HepG2 (cell line): ENCODE measurements at regions not wholly inside any gene's neighbourhood (a gene's known extent, or its start where the extent isn't known, plus 50 kb on each side); places are given as distances from the start of the nearest gene placed in this dataset.

ENCODE experiments used
- ATAC-seq: fragments of 200-7000 bp; cut with Tn5 transposase; 3 replicates; pipeline ENCODE4 v1.9.1; 2020; ENCODE audit warnings: mild to moderate bottlenecking, moderate library complexity
- BruUV-seq: library from RNA; stranded (reverse); fragments of 400-500 nt; replicated peaks from 2 replicates; lab custom pipeline; 2021; lab: Mats Ljungman, UMichigan
- CTCF ChIA-PET: fragments of 300-600 bp; formaldehyde crosslinking; extraction: SDS; loops from one replicate; lab custom pipeline; 2021; ENCODE audit warnings: low total read pairs, inconsistent platforms, low intra/inter-chr PET ratio; lab: Yijun Ruan, JAX
- POLR2A ChIA-PET: fragments of 350-600 bp; sonication (Branson Sonifier 250); formaldehyde crosslinking; loops from one replicate; lab custom pipeline; 2020; ENCODE audit warnings: antibody characterized with exemption, inconsistent platforms; lab: Yijun Ruan, JAX
- DNase-seq: peaks from one replicate; pipeline ENCODE4 v3.0.0-alpha.2; 2015; ENCODE audit warnings: low spot score
- FAIRE-seq: peaks from 3 replicates; lab custom pipeline; 2011; peaks lifted over from hg19 to GRCh38; lab: Jason Lieb, UNC
- H2AFZ ChIP-seq: one replicate; pipeline ENCODE4 v1.6.1; 2011; ENCODE audit warnings: low read length, inconsistent platforms
- H3K27ac ChIP-seq: fragments of 300-600 bp; 3 replicates; pipeline ENCODE4 v1.8.0; 2011; ENCODE audit warnings: mixed run types, mild to moderate bottlenecking, mixed read lengths, low read length, inconsistent platforms; ENCODE audit not compliant: insufficient read depth; ENCODE audit errors: extremely low read length
- H3K27me3 ChIP-seq, 2 experiments: fragments of 200-600 bp in 1 of 2; 2 replicates in 1 of 2; 3 replicates in 1 of 2; pipeline versions ENCODE4 v1.6.0 to v1.8.0; 2011; ENCODE audit warnings: low read length in 2 of 2, mild to moderate bottlenecking in 2 of 2, moderate library complexity in 2 of 2, inconsistent platforms in 1 of 2; ENCODE audit not compliant: insufficient read depth in 2 of 2, control insufficient read depth in 1 of 2
- H3K36me3 ChIP-seq, 2 experiments: fragments of 200-600 bp in 1 of 2; replicated peaks in 1 of 2; 2 replicates in 1 of 2; 3 replicates in 1 of 2; pipeline versions ENCODE4 v1.5.1 to v1.8.0; 2011; ENCODE audit warnings: low read length in 2 of 2, inconsistent platforms in 1 of 2; ENCODE audit not compliant: insufficient read depth in 2 of 2, control insufficient read depth in 1 of 2
- H3K4me1 ChIP-seq: 2 replicates; pipeline ENCODE4 v1.5.1; 2012; ENCODE audit warnings: low read length, inconsistent platforms; ENCODE audit not compliant: insufficient read depth
- H3K4me2 ChIP-seq: 2 replicates; pipeline ENCODE4 v1.6.0; 2011; ENCODE audit warnings: low read depth, low read length, inconsistent platforms
- H3K4me3 ChIP-seq, 3 experiments: fragments of 200-600 bp in 1 of 3; sonication (generic), shearing (Covaris generic) in 1 of 3; replicated peaks in 1 of 3; 2 replicates each; pipeline ENCODE4 v1.5.1; 2011 to 2016; ENCODE audit warnings: low read length in 3 of 3, inconsistent platforms in 2 of 3, low read depth in 2 of 3, mild to moderate bottlenecking in 2 of 3, control low read depth in 1 of 3, mixed read lengths in 1 of 3; ENCODE audit not compliant: insufficient read depth in 1 of 3
- H3K79me2 ChIP-seq: one replicate; pipeline ENCODE4 v1.6.1; 2011; ENCODE audit warnings: low read length, inconsistent platforms; ENCODE audit not compliant: insufficient read depth
- H3K9ac ChIP-seq: 2 replicates; pipeline ENCODE4 v1.6.0; 2011; ENCODE audit warnings: mild to moderate bottlenecking, low read depth, low read length, inconsistent platforms; ENCODE audit not compliant: insufficient read depth
- H3K9me3 ChIP-seq: 2 replicates; pipeline ENCODE4 v1.5.1; 2012; ENCODE audit warnings: mild to moderate bottlenecking, low read length
- H4K20me1 ChIP-seq: 2 replicates; pipeline ENCODE4 v1.6.0; 2011; ENCODE audit warnings: inconsistent platforms, mild to moderate bottlenecking, low read length, moderate library complexity; ENCODE audit not compliant: insufficient read depth
- CSRNP1 ChIP-seq: sonication (generic); formaldehyde crosslinking; IDR thresholded peaks from 2 replicates; pipeline ENCODE4 v1.8.1; 2023; ENCODE audit warnings: mild to moderate bottlenecking, missing genetic modification reagents
- MIER2 ChIP-seq: IDR thresholded peaks from 2 replicates; pipeline ENCODE4 v1.6.1; 2016; ENCODE audit warnings: missing biosample characterization, missing genetic modification reagents
- NCOA5 ChIP-seq: sonication (generic); formaldehyde crosslinking; IDR thresholded peaks from 2 replicates; pipeline ENCODE4 v1.4.0; 2020; ENCODE audit warnings: missing genetic modification reagents
- NFE2 ChIP-seq: sonication (generic); formaldehyde crosslinking; IDR thresholded peaks from 2 replicates; pipeline ENCODE4 v1.4.0; 2020; ENCODE audit warnings: missing genetic modification reagents
- PLRG1 ChIP-seq: fragments of 450-650 bp; conservative IDR thresholded peaks from 2 replicates; pipeline ENCODE4 v1.6.1; 2016
- RARA ChIP-seq: IDR thresholded peaks from 2 replicates; pipeline ENCODE4 v1.6.1; 2016; ENCODE audit warnings: missing genetic modification reagents, missing compliant biosample characterization
- REXO4 ChIP-seq: sonication (generic); formaldehyde crosslinking; IDR thresholded peaks from 2 replicates; pipeline ENCODE4 v1.8.0; 2022; ENCODE audit warnings: missing genetic modification reagents, mild to moderate bottlenecking, borderline replicate concordance
- RXRA ChIP-seq: sonication (generic); formaldehyde crosslinking; IDR thresholded peaks from 2 replicates; pipeline ENCODE4 v1.5.1; 2020; ENCODE audit warnings: missing genetic modification reagents
- ZNF12 ChIP-seq: sonication (generic); formaldehyde crosslinking; IDR thresholded peaks from 2 replicates; pipeline ENCODE4 v1.5.0; 2020; ENCODE audit warnings: missing genetic modification reagents
- ZNF160 ChIP-seq: sonication (generic); formaldehyde crosslinking; IDR thresholded peaks from 2 replicates; pipeline ENCODE4 v1.8.0; 2022; ENCODE audit warnings: mild to moderate bottlenecking, inconsistent platforms, missing genetic modification reagents
- ZNF235 ChIP-seq: sonication (generic); formaldehyde crosslinking; IDR thresholded peaks from 2 replicates; pipeline ENCODE4 v1.8.1; 2023; ENCODE audit warnings: mild to moderate bottlenecking, missing genetic modification reagents, borderline replicate concordance
- WGBS: methylation state at CpG from one replicate; pipeline ENCODE4 v1.1.6; 2017; ENCODE audit warnings: low lambda C conversion rate; 5-methylcytosine and 5-hydroxymethylcytosine counted together
- in situ Hi-C: cut with HindIII; loops from 2 replicates; pipeline ENCODE4 v1.10.0; 2017; ENCODE audit warnings: low pct_unique_long_range_greater_than_20kb; ENCODE audit not compliant: extremely low pct_ligation_motif_present
- intact Hi-C: fragments of 100-400 bp; cut with micrococcal nuclease; formaldehyde crosslinking; loops from one replicate; pipeline ENCODE4 v1.10.0; 2022; ENCODE audit not compliant: unreplicated experiment
- TF ChIP-seq, protein P1 (sequence below): sonication (generic); formaldehyde crosslinking; IDR thresholded peaks from 2 replicates; pipeline ENCODE4 v1.9.0; 2021; ENCODE audit warnings: missing genetic modification reagents, borderline replicate concordance
- TF ChIP-seq, protein P2 (sequence below): IDR thresholded peaks from 2 replicates; pipeline ENCODE4 v1.6.1; 2016; ENCODE audit warnings: low read depth, borderline replicate concordance
- TF ChIP-seq, protein P3 (sequence below): sonication (generic); formaldehyde crosslinking; conservative IDR thresholded peaks from 2 replicates; pipeline ENCODE4 v1.4.0; 2020; ENCODE audit warnings: mild to moderate bottlenecking, missing genetic modification reagents, moderate library complexity
- TF ChIP-seq, protein P4 (sequence below): sonication (generic); formaldehyde crosslinking; IDR thresholded peaks from 2 replicates; pipeline ENCODE4 v1.4.0; 2020; ENCODE audit warnings: missing genetic modification reagents, borderline replicate concordance

DNA sequence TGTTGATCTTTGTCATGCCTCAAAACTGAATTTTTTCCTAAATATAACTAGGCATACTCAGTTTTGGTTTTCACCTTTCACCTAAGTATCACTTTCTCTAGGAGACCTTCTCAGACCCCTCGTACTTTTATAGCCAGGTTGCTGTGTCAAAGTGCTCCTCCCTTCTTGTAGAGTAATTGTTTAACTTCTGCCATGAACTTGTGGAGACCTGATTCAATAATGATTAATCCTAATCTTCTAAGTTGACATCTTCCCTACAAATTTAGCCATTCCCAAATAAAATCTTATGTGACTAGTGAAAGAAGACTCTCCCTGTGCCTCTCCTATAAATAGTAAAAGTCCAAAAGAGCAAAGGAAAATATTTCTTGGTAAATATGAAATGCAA is 159.8 kb downstream of the SPATA31D1 start (continued):
- TF ChIP-seq, protein P1, sequence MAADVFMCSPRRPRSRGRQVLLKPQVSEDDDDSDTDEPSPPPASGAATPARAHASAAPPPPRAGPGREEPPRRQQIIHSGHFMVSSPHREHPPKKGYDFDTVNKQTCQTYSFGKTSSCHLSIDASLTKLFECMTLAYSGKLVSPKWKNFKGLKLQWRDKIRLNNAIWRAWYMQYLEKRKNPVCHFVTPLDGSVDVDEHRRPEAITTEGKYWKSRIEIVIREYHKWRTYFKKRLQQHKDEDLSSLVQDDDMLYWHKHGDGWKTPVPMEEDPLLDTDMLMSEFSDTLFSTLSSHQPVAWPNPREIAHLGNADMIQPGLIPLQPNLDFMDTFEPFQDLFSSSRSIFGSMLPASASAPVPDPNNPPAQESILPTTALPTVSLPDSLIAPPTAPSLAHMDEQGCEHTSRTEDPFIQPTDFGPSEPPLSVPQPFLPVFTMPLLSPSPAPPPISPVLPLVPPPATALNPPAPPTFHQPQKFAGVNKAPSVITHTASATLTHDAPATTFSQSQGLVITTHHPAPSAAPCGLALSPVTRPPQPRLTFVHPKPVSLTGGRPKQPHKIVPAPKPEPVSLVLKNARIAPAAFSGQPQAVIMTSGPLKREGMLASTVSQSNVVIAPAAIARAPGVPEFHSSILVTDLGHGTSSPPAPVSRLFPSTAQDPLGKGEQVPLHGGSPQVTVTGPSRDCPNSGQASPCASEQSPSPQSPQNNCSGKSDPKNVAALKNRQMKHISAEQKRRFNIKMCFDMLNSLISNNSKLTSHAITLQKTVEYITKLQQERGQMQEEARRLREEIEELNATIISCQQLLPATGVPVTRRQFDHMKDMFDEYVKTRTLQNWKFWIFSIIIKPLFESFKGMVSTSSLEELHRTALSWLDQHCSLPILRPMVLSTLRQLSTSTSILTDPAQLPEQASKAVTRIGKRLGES = no peak
- no peak for TF ChIP-seq NCOA5 (CRISPR knock-in tag)
- no peak for TF ChIP-seq ZNF235 (CRISPR knock-in tag)

DNA sequence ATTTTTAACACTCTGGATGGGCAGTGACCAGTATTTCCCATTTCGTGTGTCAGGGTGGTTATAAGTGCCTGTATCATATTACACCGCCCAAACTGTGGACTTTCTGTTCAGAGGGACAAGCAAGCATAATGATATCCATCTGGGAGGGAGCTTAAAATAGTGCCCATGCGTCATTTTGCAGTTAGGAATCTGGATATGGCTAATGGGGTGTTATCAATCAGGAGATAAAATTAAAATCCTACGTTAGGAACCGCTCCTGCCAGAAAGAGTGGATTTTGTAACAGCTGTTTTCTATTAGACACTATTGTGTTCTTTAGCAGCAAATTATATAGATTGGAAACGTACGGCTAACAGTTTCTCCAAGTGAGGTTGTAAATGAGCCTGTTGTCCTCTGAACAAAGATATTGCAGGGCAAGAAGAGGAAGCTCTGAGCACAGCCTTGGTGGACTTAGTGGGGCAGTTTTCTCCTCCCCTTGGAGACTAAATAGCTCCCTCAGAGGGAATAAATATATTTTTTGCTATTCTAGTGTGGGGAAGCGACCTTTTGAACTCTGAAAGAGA is 160.4 kb downstream of the SPATA31D1 start:
- no peaks in the 10 kb centered on the region for H3K4me1 ChIP-seq
- in situ Hi-C loops (no loop called here), intact Hi-C loops (no loop called here)
- H3K9ac ChIP-seq = no peak overlapping the region
- H3K9me3 ChIP-seq = no peaks in the 10 kb centered on the region
- no peaks in the 10 kb centered on the region for H3K79me2 ChIP-seq
- no peak overlapping the region for H3K27ac ChIP-seq
- no TSS peak for BruUV-seq
- ATAC-seq (no peak), FAIRE-seq (no peak), DNase-seq (no peak)
- no peaks in the 10 kb centered on the region for H3K27me3 ChIP-seq
- 24% methylated on average over 8 of the region's 8 CpGs for WGBS
- H3K4me2 ChIP-seq = no peak overlapping the region
- no peaks in the 10 kb centered on the region for H4K20me1 ChIP-seq
- no peak overlapping the region for H2AFZ ChIP-seq
- H3K4me3 ChIP-seq = no peak overlapping the region
- CTCF ChIA-PET = no interaction called here
- no peaks in the 10 kb centered on the region for H3K36me3 ChIP-seq
- POLR2A ChIA-PET = no interaction called here
- TF ChIP-seq, protein P2, sequence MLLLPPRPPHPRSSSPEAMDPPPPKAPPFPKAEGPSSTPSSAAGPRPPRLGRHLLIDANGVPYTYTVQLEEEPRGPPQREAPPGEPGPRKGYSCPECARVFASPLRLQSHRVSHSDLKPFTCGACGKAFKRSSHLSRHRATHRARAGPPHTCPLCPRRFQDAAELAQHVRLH (CRISPR knock-in tag) = no peak
- TF ChIP-seq PLRG1 (no peak), RXRA (CRISPR knock-in tag) (no peak), CSRNP1 (CRISPR knock-in tag) (no peak), MIER2 (no peak), RARA (CRISPR knock-in tag) (no peak), ZNF160 (CRISPR knock-in tag) (no peak), ZNF12 (CRISPR knock-in tag) (no peak), NFE2 (CRISPR knock-in tag) (no peak), REXO4 (CRISPR knock-in tag) (no peak)
- TF ChIP-seq, protein P3, sequence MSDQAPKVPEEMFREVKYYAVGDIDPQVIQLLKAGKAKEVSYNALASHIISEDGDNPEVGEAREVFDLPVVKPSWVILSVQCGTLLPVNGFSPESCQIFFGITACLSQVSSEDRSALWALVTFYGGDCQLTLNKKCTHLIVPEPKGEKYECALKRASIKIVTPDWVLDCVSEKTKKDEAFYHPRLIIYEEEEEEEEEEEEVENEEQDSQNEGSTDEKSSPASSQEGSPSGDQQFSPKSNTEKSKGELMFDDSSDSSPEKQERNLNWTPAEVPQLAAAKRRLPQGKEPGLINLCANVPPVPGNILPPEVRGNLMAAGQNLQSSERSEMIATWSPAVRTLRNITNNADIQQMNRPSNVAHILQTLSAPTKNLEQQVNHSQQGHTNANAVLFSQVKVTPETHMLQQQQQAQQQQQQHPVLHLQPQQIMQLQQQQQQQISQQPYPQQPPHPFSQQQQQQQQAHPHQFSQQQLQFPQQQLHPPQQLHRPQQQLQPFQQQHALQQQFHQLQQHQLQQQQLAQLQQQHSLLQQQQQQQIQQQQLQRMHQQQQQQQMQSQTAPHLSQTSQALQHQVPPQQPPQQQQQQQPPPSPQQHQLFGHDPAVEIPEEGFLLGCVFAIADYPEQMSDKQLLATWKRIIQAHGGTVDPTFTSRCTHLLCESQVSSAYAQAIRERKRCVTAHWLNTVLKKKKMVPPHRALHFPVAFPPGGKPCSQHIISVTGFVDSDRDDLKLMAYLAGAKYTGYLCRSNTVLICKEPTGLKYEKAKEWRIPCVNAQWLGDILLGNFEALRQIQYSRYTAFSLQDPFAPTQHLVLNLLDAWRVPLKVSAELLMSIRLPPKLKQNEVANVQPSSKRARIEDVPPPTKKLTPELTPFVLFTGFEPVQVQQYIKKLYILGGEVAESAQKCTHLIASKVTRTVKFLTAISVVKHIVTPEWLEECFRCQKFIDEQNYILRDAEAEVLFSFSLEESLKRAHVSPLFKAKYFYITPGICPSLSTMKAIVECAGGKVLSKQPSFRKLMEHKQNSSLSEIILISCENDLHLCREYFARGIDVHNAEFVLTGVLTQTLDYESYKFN (CRISPR knock-in tag) = no peak
- TF ChIP-seq, protein P4, sequence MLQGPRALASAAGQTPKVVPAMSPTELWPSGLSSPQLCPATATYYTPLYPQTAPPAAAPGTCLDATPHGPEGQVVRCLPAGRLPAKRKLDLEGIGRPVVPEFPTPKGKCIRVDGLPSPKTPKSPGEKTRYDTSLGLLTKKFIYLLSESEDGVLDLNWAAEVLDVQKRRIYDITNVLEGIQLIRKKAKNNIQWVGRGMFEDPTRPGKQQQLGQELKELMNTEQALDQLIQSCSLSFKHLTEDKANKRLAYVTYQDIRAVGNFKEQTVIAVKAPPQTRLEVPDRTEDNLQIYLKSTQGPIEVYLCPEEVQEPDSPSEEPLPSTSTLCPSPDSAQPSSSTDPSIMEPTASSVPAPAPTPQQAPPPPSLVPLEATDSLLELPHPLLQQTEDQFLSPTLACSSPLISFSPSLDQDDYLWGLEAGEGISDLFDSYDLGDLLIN (CRISPR knock-in tag) = no peak
